Activated T-helper 2 cell treated with anti-CD3 and anti-CD28 coated beads, Interferon-gamma antibody, Interleukin-2, Interleukin-4, amounts not matched to agents 10 μg/mL and 5 μg/mL and 100 μg/mL, durations not matched to agents 14 hours and 24 hours and 36 hours (primary cell): ENCODE measurements at regions not wholly inside any gene's neighbourhood (a gene's known extent, or its start where the extent isn't known, plus 50 kb on each side); places are given as distances from the start of the nearest gene placed in this dataset.
"Not testable (repeated sequence)": the region's sequence is repeated elsewhere in the genome, so short reads cannot be mapped to it uniquely, and the experiment has no call there.

ENCODE experiments used
- DNase-seq: peaks from one replicate; pipeline ENCODE4 v3.0.0; 2021; ENCODE audit warnings: low spot score
- H3K27ac Mint-ChIP-seq: one replicate; pipeline ENCODE4 v1.8.0; 2021; ENCODE audit warnings: mixed read lengths
- H3K27me3 Mint-ChIP-seq: one replicate; pipeline ENCODE4 v1.8.0; 2021; ENCODE audit warnings: low read depth, mixed read lengths
- H3K36me3 Mint-ChIP-seq: one replicate; pipeline ENCODE4 v1.8.0; 2021; ENCODE audit warnings: low read depth, mixed read lengths
- H3K4me1 Mint-ChIP-seq: one replicate; pipeline ENCODE4 v1.8.0; 2021; ENCODE audit warnings: low read depth, mixed read lengths
- H3K4me3 Mint-ChIP-seq: one replicate; pipeline ENCODE4 v1.8.0; 2021; ENCODE audit warnings: low read depth, mild to moderate bottlenecking, moderate library complexity, mixed read lengths
- H3K9me3 Mint-ChIP-seq: one replicate; pipeline ENCODE4 v1.8.0; 2021; ENCODE audit warnings: mixed read lengths
- intact Hi-C: fragments of 100-400 bp; cut with micrococcal nuclease; formaldehyde crosslinking; loops from one replicate; pipeline ENCODE4 v1.15.1; 2023

GRCh38 chr22:26757496-26757895 lies 100.1 kb downstream of the MIAT start:
- no peak for DNase-seq
- H3K36me3 Mint-ChIP-seq: peaks cover 4% of the 10 kb centered on the region
- H3K27me3 Mint-ChIP-seq: no peaks in the 10 kb centered on the region
- no peak overlapping the region for H3K4me3 Mint-ChIP-seq
- no peak overlapping the region for H3K27ac Mint-ChIP-seq
- intact Hi-C loops: no loop called here
- H3K4me1 Mint-ChIP-seq: peaks cover 2% of the 10 kb centered on the region
- H3K9me3 Mint-ChIP-seq: no peaks in the 10 kb centered on the region

DNA sequence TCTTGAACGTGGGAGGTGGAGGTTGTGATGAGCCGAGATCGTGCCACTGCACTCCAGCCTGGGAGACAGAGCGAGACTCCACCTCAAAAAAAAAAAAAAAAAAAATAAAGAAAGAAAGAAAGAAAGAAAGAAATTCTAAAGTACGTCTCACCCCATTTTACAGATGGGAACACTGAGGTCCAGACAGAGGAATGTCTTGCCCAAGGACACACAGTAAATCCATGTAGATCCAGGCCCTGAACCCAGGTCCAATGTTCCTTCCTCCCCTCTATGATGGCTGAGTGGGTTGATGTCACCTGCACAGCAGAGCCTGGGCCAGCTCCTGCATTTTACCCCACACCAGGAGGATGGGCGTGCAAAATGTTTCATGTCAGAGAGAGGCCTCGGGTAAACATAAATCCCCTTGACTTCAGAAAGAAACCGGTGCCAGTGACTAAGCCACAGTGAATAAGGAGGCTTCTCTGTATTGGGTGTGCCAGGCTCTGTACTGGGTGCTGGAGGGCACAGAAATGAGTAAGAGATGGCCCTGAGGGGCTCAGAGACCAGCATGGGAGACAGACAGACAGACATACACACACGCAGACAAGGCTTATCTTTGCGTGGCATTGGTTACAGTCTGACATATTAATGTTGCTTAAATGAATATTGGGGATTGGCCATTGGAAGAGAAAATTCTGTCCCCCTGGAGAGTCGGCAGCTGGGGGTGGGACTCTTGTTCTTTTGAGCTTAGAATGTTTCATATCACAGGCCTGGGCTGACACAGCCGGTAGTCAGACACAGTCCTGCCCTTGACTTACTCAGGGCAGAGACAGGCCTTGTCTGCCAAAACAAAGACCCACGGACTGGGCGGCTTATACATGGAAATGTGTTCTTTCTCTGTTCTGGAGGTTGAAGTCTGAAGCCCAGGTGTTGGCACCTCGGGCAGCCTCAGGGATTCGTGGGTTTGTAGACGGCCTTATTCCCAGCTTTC lies 105.4 kb downstream of the MIAT start:
- Mint-ChIP-seq H3K36me3 (peaks cover 14% of the 10 kb centered on the region), H3K27ac (no peak overlapping the region), H3K27me3 (no peaks in the 10 kb centered on the region), H3K9me3 (peaks cover 7% of the 10 kb centered on the region), H3K4me1 (no peaks in the 10 kb centered on the region), H3K4me3 (no peak overlapping the region)
- intact Hi-C loops: no loop called here
- DNase-seq: no peak

- Mint-ChIP-seq H3K4me1 (no peaks in the 10 kb centered on the region), H3K36me3 (peaks cover 14% of the 10 kb centered on the region), H3K27me3 (no peaks in the 10 kb centered on the region), H3K9me3 (peaks cover 7% of the 10 kb centered on the region), H3K27ac (no peak overlapping the region), H3K4me3 (no peak overlapping the region)
- DNase-seq: no peak
- intact Hi-C loops: no loop called here
These were observed 106.4 kb downstream of the MIAT start for GRCh38 chr22:26763633-26764361.

- Mint-ChIP-seq H3K4me1 (no peaks in the 10 kb centered on the region), H3K4me3 (no peak overlapping the region), H3K9me3 (peaks cover 7% of the 10 kb centered on the region), H3K27me3 (no peaks in the 10 kb centered on the region), H3K36me3 (peaks cover 14% of the 10 kb centered on the region), H3K27ac (no peak overlapping the region)
- intact Hi-C loops: no loop called here
- DNase-seq: no peak
These were observed 109.3 kb downstream of the MIAT start for GRCh38 chr22:26766510-26767350.

DNA sequence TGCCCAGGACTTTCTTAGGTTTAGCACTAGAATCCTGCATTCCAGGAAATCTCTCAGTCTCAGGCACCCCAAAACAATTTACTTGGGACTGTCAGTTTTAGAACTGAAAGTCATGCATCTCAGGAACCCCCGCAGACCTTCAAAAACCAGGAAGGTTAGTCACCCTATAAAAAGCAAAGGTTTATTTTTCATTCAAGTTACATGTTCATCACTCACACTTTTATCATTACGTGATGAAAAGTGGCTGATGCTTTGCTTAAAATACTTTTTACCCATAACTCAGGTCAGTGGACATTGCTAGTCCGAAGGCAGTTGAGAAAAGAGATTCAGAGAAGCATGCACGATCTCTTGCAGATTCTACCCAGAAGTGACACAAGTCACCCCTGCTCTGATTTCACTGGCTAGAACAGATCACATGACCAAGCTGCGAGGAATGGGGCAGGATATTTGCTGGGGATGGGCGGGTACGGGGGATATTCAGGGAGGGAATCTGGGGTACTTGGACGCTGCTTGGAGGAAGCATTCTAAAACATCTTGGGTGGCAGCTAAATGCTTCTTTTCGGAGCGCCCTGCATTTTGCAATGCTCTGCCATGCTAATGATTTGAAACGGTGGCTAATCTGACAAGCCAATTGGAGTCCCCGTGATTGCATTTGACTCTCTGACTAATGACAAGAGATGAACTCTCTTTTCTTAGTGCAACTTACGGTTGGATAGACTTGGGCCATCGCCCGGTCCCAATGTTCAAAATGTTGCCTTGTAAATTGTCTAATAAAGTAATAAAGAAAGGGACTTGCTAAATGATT lies 110.2 kb downstream of the MIAT start:
- Mint-ChIP-seq H3K36me3 (peaks cover 14% of the 10 kb centered on the region), H3K4me3 (no peak overlapping the region)

DNA sequence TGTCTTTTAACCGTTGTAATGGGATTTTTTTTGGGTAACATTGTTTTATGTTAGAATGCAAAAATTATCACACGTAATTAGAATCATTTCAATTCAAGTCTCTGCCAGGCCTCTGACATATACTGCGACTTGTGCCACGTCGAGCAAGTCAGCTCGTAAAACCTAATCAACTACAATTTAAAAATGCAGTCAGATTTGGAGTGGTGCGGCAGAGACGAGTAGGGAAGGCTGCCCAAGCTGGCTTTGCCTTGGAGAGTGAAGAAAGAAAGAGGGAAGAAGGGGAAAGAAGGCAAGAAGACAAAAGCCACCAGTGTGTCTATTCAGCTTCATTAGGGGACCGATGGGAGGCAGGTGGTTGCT lies 110.7 kb downstream of the MIAT start:
- peaks cover 7% of the 10 kb centered on the region for H3K9me3 Mint-ChIP-seq
- no peak overlapping the region for H3K4me3 Mint-ChIP-seq
- no peaks in the 10 kb centered on the region for H3K4me1 Mint-ChIP-seq
- intact Hi-C loops: no loop called here
- H3K36me3 Mint-ChIP-seq: peaks cover 14% of the 10 kb centered on the region
- DNase-seq: no peak
- H3K27me3 Mint-ChIP-seq: no peaks in the 10 kb centered on the region
- H3K27ac Mint-ChIP-seq: no peak overlapping the region

More for the DNA sequence above, 110.2 kb downstream of the MIAT start:
- no peak overlapping the region for H3K27ac Mint-ChIP-seq
- DNase-seq: no peak
- intact Hi-C loops: no loop called here
- no peaks in the 10 kb centered on the region for H3K27me3 Mint-ChIP-seq
- peaks cover 7% of the 10 kb centered on the region for H3K9me3 Mint-ChIP-seq
- no peaks in the 10 kb centered on the region for H3K4me1 Mint-ChIP-seq

GRCh38 chr22:26768952-26769351 lies 111.6 kb downstream of the MIAT start:
- H3K4me3 Mint-ChIP-seq: no peak overlapping the region
- intact Hi-C loops: no loop called here
- no peak for DNase-seq
- no peaks in the 10 kb centered on the region for H3K27me3 Mint-ChIP-seq
- no peaks in the 10 kb centered on the region for H3K4me1 Mint-ChIP-seq
- peaks cover 14% of the 10 kb centered on the region for H3K36me3 Mint-ChIP-seq
- peaks cover 7% of the 10 kb centered on the region for H3K9me3 Mint-ChIP-seq
- H3K27ac Mint-ChIP-seq: no peak overlapping the region

- DNase-seq: no peak
- H3K36me3 Mint-ChIP-seq: peaks cover 18% of the 10 kb centered on the region
- H3K4me3 Mint-ChIP-seq: no peak overlapping the region
- no peak overlapping the region for H3K27ac Mint-ChIP-seq
- H3K9me3 Mint-ChIP-seq: peaks cover 7% of the 10 kb centered on the region
- no peaks in the 10 kb centered on the region for H3K27me3 Mint-ChIP-seq
- no peaks in the 10 kb centered on the region for H3K4me1 Mint-ChIP-seq
- intact Hi-C loops: no loop called here
These were observed 112.3 kb downstream of the MIAT start for GRCh38 chr22:26769663-26770062.

DNA sequence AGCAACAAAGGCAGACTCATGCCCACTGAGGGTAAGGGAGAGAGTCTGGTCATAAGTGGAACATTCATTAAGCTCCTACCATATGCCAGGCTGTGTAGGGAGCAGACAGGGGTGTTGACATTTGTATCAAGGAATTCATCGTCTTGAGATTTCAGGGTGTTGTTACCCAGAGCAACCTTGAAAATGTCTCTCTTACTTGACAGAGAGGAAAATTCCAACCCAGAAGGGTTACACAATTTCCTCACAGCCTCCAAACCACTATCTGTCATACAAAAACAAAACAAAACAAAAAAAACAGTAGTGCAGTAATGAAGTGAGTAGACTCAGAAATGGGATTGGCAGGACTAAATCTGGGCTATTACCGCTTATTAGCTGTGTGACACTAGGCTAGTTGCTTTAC lies 113.2 kb downstream of the MIAT start:
- H3K36me3 Mint-ChIP-seq: peaks cover 19% of the 10 kb centered on the region

GRCh38 chr22:26773054-26773453 lies 115.7 kb downstream of the MIAT start:
- H3K9me3 Mint-ChIP-seq, H3K4me1 Mint-ChIP-seq, intact Hi-C loops, H3K27me3 Mint-ChIP-seq, H3K27ac Mint-ChIP-seq, DNase-seq, H3K4me3 Mint-ChIP-seq: not testable (repeated sequence)
- peaks cover 19% of the 10 kb centered on the region for H3K36me3 Mint-ChIP-seq

More for the DNA sequence above, 113.2 kb downstream of the MIAT start:
- no peak overlapping the region for H3K27ac Mint-ChIP-seq
- H3K9me3 Mint-ChIP-seq: peaks cover 7% of the 10 kb centered on the region
- H3K4me1 Mint-ChIP-seq: no peaks in the 10 kb centered on the region
- intact Hi-C loops: no loop called here
- no peaks in the 10 kb centered on the region for H3K27me3 Mint-ChIP-seq
- H3K4me3 Mint-ChIP-seq: no peak overlapping the region
- no peak for DNase-seq

- no peaks in the 10 kb centered on the region for H3K9me3 Mint-ChIP-seq
- no peak overlapping the region for H3K27ac Mint-ChIP-seq
- no peaks in the 10 kb centered on the region for H3K4me1 Mint-ChIP-seq
- no peak overlapping the region for H3K4me3 Mint-ChIP-seq
- intact Hi-C loops: no loop called here
- peaks cover 41% of the 10 kb centered on the region for H3K36me3 Mint-ChIP-seq
- H3K27me3 Mint-ChIP-seq: no peaks in the 10 kb centered on the region
- no peak for DNase-seq
These were observed 118.0 kb downstream of the MIAT start for GRCh38 chr22:26775394-26775793.
